Kidney (tissue), 13 donors: ENCODE measurements at regions not wholly inside any gene's neighbourhood (a gene's known extent, or its start where the extent isn't known, plus 50 kb on each side); places are given as distances from the start of the nearest gene placed in this dataset.

Experiments used
- DNase-seq, 5 donors: peaks; one replicate each; pipeline ENCODE4 v3.0.0-alpha.2; 2013 to 2020
- FAIRE-seq: peaks from 2 replicates; lab custom pipeline; 2012; peaks lifted over from hg19 to GRCh38; lab: Jason Lieb, UNC
- H3K27ac ChIP-seq, 2 donors: one replicate each; pipeline ENCODE4 v1.7.0; 2013; ENCODE audit warnings: low read depth in 2 of 2, low read length in 2 of 2, inconsistent platforms in 1 of 2
- H3K27me3 ChIP-seq: one replicate; pipeline ENCODE4 v1.7.1; 2013; ENCODE audit warnings: low read length, inconsistent platforms; ENCODE audit not compliant: control insufficient read depth, insufficient read depth
- H3K36me3 ChIP-seq, 3 donors: one replicate each; pipeline versions ENCODE4 v1.7.0 to v1.7.1; 2013; ENCODE audit warnings: low read length in 3 of 3, control low read depth in 1 of 3, inconsistent platforms in 1 of 3; ENCODE audit not compliant: insufficient read depth in 3 of 3, control insufficient read depth in 2 of 3
- H3K4me1 ChIP-seq, 3 donors: one replicate each; pipeline versions ENCODE4 v1.7.0 to v1.7.1; 2013; ENCODE audit warnings: low read length in 3 of 3, inconsistent platforms in 1 of 3, low read depth in 1 of 3; ENCODE audit not compliant: control insufficient read depth in 2 of 3, insufficient read depth in 2 of 3
- H3K4me3 ChIP-seq, 3 donors: one replicate each; pipeline versions ENCODE4 v1.7.0 to v1.8.1; 2013; ENCODE audit warnings: low read length in 3 of 3, control low read depth in 1 of 3, inconsistent platforms in 1 of 3
- H3K9ac ChIP-seq, 3 donors: one replicate each; pipeline versions ENCODE4 v1.7.0 to v1.7.1; 2013; ENCODE audit warnings: low read length in 3 of 3, control low read depth in 1 of 3, inconsistent platforms in 1 of 3
- H3K9me3 ChIP-seq, 3 donors: one replicate each; pipeline versions ENCODE4 v1.7.0 to v1.7.1; 2013; ENCODE audit warnings: low read length in 3 of 3, control low read depth in 1 of 3, inconsistent platforms in 1 of 3; ENCODE audit not compliant: control insufficient read depth in 2 of 3, insufficient read depth in 1 of 3
- intact Hi-C: fragments of 100-400 bp; cut with DNase I; formaldehyde crosslinking; loops from one replicate; pipeline ENCODE4 v1.11.1; 2022
- TF ChIP-seq, protein P1 (sequence below): IDR thresholded peaks from 3 replicates; pipeline ENCODE4 v1.5.1; 2012; ENCODE audit warnings: mild to moderate bottlenecking, moderate library complexity, borderline replicate concordance; ENCODE audit not compliant: insufficient read depth; ENCODE audit errors: extremely low read depth
- donor health status: control.
- donor health status: control.
- donor health status: control.
- donor health status: control.
- donor health status: control.
- donor health status: DM: yes; HTN: yes; CAD: no.
- donor health status: Normal renal cell carcinoma (clear cell type).

- no peak overlapping the region for H3K27ac ChIP-seq
- no peaks in the 10 kb centered on the region for H3K9me3 ChIP-seq
- H3K36me3 ChIP-seq: no peaks in the 10 kb centered on the region
- FAIRE-seq (no peak), DNase-seq (peak in 1 of 5 donors; percentile 40)
- no peak overlapping the region for H3K4me3 ChIP-seq
- no peaks in the 10 kb centered on the region for H3K27me3 ChIP-seq
- peaks cover 0 to 3% (median 0%) of the 10 kb centered on the region in 3 donors for H3K4me1 ChIP-seq
- no peak overlapping the region for H3K9ac ChIP-seq
- intact Hi-C loops: no loop called here
- TF ChIP-seq, protein P1, sequence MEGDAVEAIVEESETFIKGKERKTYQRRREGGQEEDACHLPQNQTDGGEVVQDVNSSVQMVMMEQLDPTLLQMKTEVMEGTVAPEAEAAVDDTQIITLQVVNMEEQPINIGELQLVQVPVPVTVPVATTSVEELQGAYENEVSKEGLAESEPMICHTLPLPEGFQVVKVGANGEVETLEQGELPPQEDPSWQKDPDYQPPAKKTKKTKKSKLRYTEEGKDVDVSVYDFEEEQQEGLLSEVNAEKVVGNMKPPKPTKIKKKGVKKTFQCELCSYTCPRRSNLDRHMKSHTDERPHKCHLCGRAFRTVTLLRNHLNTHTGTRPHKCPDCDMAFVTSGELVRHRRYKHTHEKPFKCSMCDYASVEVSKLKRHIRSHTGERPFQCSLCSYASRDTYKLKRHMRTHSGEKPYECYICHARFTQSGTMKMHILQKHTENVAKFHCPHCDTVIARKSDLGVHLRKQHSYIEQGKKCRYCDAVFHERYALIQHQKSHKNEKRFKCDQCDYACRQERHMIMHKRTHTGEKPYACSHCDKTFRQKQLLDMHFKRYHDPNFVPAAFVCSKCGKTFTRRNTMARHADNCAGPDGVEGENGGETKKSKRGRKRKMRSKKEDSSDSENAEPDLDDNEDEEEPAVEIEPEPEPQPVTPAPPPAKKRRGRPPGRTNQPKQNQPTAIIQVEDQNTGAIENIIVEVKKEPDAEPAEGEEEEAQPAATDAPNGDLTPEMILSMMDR: no peak
Measured at GRCh38 chr16:66028510-66029216, 337.8 kb upstream of the CDH5 start.

DNA sequence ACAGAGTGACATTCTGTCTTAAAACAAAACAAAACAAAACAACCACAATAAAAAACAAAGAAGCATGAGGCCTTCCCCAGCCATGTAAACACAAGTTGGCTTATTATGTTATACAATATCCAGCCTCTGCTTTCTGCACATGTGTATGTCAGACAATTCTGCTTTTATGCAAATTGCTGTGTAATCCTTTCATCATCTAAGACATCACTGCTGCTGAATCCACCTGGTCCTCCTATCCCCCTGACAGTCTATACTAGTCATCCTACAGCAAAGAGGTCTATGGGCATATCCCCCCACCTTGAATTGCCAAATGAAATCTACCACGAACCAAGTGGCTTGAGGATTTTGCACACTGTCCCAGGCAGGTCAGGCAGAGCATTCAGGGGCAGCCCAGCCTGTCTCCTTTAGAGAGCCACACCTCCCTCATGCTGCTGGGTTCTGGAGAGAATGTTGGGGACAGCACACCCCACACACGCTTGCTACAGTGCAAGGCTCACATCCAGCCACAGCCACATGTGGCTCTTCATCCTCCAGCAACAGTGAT, 339.6 kb upstream of the CDH5 start:
- FAIRE-seq: no peak
- TF ChIP-seq, protein P1: no peak
- Histone ChIP-seq H3K27ac (no peak overlapping the region), H3K4me3 (no peak overlapping the region), H3K27me3 (no peaks in the 10 kb centered on the region), H3K4me1 (peaks cover 0 to 3% (median 0%) of the 10 kb centered on the region in 3 donors), H3K36me3 (no peaks in the 10 kb centered on the region), H3K9me3 (no peaks in the 10 kb centered on the region), H3K9ac (no peak overlapping the region)
- DNase-seq: no peak
- intact Hi-C loops: no loop called here

GRCh38 chr16:66026211-66026610, 340.3 kb upstream of the CDH5 start:
- TF ChIP-seq, protein P1: peak; percentile 24
- no peak overlapping the region for H3K9ac ChIP-seq
- H3K9me3 ChIP-seq: no peaks in the 10 kb centered on the region
- DNase-seq (peak in 4 of 5 donors; percentile 32 to 65 (median 50)), FAIRE-seq (no peak)
- no peak overlapping the region for H3K4me3 ChIP-seq
- no peaks in the 10 kb centered on the region for H3K36me3 ChIP-seq
- intact Hi-C loops: no loop called here
- no peaks in the 10 kb centered on the region for H3K27me3 ChIP-seq
- peaks cover 0 to 3% (median 0%) of the 10 kb centered on the region in 3 donors for H3K4me1 ChIP-seq
- no peak overlapping the region for H3K27ac ChIP-seq
